GM12874 (cell line): ENCODE measurements at regions not wholly inside any gene's neighbourhood (a gene's known extent, or its start where the extent isn't known, plus 50 kb on each side); places are given as distances from the start of the nearest gene placed in this dataset.

ENCODE experiments used
- TF ChIP-seq, protein P1 (sequence below): IDR thresholded peaks from 2 replicates; pipeline ENCODE4 v1.5.1; 2011; ENCODE audit warnings: low read depth, mild to moderate bottlenecking, control low read depth, low read length, moderate library complexity; ENCODE audit not compliant: insufficient read depth

DNA sequence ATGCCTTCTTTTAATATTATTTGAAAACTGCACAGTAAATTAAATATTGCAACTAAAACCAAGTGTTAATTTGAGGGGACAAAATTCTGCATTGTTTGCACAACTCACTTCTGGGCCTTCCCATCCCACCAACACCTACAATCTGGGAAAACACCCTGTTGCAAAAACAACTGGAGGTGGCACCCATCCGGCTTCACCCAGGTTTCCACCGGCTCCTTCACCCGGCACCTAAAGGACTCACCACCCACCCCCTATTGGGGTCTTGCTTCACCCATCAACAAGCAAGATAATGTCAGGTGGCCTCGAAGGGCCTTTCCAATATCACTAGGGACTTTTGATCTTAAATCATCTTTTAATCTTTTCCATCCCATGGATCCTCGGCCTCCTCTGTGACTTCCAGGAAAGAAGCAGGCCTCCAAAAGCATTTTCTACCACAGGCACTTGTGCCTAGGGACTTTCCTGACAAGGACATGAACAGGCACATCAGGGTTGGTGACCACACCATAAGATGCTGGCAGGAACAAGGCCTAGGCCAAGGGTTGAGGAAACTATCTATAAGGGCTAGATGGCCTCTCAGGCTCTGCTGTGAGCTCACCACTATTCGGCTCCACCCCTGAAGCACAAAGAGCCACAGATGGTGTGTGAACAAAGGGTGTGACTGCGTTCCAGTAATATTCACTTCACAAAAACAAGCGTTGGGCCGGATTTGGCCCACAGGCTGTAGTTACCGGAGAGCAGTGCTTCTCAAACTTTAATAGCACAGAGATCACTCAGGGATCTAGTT, 205.1 kb downstream of the AUH start:
- TF ChIP-seq, protein P1, sequence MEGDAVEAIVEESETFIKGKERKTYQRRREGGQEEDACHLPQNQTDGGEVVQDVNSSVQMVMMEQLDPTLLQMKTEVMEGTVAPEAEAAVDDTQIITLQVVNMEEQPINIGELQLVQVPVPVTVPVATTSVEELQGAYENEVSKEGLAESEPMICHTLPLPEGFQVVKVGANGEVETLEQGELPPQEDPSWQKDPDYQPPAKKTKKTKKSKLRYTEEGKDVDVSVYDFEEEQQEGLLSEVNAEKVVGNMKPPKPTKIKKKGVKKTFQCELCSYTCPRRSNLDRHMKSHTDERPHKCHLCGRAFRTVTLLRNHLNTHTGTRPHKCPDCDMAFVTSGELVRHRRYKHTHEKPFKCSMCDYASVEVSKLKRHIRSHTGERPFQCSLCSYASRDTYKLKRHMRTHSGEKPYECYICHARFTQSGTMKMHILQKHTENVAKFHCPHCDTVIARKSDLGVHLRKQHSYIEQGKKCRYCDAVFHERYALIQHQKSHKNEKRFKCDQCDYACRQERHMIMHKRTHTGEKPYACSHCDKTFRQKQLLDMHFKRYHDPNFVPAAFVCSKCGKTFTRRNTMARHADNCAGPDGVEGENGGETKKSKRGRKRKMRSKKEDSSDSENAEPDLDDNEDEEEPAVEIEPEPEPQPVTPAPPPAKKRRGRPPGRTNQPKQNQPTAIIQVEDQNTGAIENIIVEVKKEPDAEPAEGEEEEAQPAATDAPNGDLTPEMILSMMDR, result no peak

DNA sequence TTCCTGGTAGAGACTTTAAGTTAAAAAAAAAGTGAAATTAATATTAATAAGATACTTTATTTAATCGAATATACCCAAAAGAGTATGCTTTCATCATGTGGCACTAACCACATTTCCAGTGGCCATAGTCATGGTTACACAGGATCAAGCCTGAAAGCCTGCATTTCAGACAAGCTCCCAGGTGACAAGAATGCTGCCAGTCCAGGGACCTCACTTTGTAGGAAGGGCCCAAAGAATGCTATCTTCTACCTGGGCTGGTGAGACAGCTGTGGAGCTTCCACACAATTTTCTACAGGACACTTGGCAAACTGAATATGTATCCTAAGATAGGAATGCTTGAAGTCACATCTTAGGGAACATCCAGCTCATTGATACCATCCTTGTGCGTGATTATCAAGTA, 203.8 kb downstream of the AUH start:
- TF ChIP-seq, protein P1, result no peak

DNA sequence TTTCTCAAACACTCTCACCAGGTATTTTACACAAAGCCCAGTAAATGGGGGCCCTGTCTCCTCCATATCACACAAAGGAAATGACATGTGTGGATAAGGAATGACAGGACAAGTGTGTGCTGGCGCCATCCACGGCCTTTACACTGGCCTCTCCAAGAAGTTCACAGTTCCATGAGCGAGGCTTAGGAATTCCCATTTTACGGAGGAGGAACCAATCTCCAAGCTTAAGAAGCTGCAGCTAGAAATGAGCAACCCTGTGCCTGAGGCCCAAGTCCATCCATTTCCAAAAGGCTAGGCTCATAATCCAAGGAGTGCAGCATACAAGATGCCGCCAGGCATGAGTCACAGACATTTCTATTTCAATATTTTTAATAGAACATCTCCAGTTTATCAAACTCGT, 203.4 kb downstream of the AUH start:
- TF ChIP-seq, protein P1, result no peak

DNA sequence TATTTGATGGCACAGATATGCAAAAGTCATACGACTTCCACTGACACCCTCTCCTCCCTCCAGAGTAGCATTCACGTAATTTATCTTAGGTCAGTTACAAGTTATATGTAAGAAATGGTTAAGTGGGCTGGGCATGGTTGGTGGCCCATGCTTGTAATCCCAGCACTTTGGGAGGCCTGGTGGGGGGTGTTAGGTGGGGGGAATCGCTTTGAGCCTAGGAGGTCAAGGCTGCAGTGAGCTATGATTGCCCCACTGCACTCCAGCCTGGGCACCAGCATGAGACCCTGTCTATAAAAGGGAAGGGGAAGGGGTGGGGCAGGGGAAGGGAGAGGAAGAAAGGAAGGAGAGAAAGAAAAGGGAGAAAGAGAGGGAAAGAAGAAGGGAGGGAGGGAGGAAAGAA, 202.8 kb downstream of the AUH start:
- TF ChIP-seq, protein P1, result no peak

DNA sequence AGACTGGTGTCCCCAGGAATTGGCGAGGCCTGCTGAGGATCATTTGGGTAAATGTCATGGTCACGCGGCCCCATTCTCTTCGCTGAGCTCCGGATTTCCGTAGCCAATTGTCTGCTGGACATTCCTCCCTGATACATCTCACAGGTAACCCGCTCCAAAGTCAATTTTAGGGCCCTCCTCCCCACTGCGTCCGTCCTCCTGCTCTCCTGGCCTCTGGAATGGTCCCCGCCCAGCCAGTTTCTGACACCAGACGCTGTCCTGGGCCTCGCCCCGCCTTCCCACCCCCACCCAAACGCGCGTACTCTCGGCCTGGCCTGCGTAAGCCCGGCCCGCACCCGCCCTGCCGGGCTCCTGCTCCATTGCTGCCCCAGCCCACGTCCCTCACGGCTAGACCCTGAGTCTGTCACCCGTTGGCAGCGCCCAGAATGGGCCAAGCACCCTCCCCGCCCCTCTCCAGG, 202.0 kb downstream of the AUH start:
- TF ChIP-seq, protein P1, result no peak

DNA sequence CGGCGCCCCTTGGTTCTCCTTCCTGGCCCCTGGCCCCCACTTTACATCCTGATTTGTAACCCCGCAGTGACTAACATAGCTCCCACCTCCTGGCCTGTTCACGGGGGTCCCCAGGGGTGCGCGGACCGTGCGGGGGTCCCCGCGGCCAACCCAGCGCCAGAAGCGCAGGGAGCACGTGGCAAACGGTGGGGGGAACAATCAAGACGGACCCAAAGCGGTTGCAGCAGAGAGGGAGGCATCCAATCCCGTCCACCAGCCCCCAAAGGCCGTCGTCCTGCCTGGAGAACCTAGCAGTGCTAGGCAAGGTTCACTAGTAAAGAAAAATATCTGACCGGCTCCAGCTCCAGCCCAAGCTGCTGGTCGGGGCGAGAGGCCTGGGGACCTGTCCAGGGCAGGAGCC, 201.5 kb downstream of the AUH start:
- TF ChIP-seq, protein P1, result no peak

DNA sequence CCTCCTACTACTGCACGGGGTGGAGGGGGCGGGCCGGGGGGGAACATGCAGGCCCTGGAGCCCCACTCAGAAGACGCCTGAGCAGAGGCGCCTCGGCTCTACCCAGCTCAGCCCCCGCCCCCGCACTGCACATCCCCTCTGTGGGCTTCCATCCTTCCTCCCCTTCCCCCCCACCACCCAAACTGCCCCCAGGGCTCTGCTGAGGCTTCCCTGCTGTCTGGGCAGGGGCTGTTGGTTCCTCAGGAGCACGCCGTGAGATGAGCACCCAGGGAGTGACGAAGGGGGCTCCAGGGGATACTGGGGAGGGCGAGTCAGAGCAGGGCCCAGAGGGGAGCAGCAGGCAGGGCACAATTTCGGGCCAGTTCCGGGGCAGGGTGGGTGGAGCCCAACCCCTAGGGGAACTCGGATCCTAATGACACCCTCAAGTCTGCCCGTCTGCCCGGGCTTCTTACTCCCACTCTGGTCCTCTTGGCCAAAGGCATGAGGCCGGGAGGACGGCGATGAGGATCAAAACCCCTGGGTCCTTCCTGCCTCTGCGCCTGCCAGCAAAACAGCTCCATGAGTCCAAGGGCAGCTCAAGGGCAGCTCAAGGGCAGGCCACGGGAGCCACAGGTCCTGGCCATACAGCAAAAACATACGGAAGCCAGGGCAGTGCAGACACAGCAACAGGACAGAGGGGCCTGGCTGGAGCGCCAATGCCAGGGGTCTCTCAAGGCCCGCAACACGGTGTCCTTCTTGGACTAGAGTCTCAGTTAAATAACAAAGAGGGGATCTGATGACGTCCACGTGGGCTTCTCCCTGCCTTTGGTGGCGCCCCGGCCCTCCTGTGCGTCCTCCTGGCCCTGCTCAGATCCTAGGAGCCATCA, 200.9 kb downstream of the AUH start:
- TF ChIP-seq, protein P1, result no peak
